Gastroesophageal sphincter (tissue), 3 donors: ENCODE measurements at regions not wholly inside any gene's neighbourhood (a gene's known extent, or its start where the extent isn't known, plus 50 kb on each side); places are given as distances from the start of the nearest gene placed in this dataset.

Experiments used
- CTCF ChIP-seq, 4 experiments: fragments of 200-600 bp in 2 of 4; fragments of 450-650 bp in 2 of 4; sonication (generic) in 1 of 4; IDR thresholded peaks; one replicate each; pipeline ENCODE4 v1.5.1; 2017 to 2019; ENCODE audit warnings: antibody characterized with exemption in 4 of 4, mild to moderate bottlenecking in 2 of 4, moderate library complexity in 2 of 4
- POLR2AphosphoS5 ChIP-seq: sonication (generic); formaldehyde crosslinking; IDR thresholded peaks from one replicate; pipeline ENCODE4 v1.6.1; 2017; ENCODE audit warnings: antibody characterized with exemption

- TF ChIP-seq CTCF (IDR thresholded peaks at IDR 0.05) = no peak
- TF ChIP-seq POLR2AphosphoS5 = no peak
Measured at GRCh38 chrX:41982953-41983352, 59.6 kb upstream of the CASK start.
